ENCODE measurements at regions not wholly inside any gene's neighbourhood (a gene's known extent, or its start where the extent isn't known, plus 50 kb on each side); places are given as distances from the start of the nearest gene placed in this dataset.

- TF ChIP-seq, protein P1, sequence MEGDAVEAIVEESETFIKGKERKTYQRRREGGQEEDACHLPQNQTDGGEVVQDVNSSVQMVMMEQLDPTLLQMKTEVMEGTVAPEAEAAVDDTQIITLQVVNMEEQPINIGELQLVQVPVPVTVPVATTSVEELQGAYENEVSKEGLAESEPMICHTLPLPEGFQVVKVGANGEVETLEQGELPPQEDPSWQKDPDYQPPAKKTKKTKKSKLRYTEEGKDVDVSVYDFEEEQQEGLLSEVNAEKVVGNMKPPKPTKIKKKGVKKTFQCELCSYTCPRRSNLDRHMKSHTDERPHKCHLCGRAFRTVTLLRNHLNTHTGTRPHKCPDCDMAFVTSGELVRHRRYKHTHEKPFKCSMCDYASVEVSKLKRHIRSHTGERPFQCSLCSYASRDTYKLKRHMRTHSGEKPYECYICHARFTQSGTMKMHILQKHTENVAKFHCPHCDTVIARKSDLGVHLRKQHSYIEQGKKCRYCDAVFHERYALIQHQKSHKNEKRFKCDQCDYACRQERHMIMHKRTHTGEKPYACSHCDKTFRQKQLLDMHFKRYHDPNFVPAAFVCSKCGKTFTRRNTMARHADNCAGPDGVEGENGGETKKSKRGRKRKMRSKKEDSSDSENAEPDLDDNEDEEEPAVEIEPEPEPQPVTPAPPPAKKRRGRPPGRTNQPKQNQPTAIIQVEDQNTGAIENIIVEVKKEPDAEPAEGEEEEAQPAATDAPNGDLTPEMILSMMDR (IDR thresholded peaks at IDR 0.05; ENCODE audit: low read depth, low read length) = no peak
- TF ChIP-seq EZH2phosphoT487 (IDR thresholded peaks at IDR 0.05; ENCODE audit: low read depth) = no peak
These were observed 102.8 kb upstream of the HNRNPU start for GRCh38 chr1:244967159-244967558.
